GM19324 (cell line): ENCODE measurements at regions not wholly inside any gene's neighbourhood (a gene's known extent, or its start where the extent isn't known, plus 50 kb on each side); places are given as distances from the start of the nearest gene placed in this dataset.
"Not testable (repeated sequence)": the region's sequence is repeated elsewhere in the genome, so short reads cannot be mapped to it uniquely, and the experiment has no call there.

ENCODE experiments used
- ATAC-seq: cut with Tn5 transposase; IDR thresholded peaks from one replicate; pipeline ENCODE4 v1.9.1; 2021; ENCODE audit warnings: mild to moderate bottlenecking, moderate library complexity; ENCODE audit not compliant: unreplicated experiment, low FRiP score

DNA sequence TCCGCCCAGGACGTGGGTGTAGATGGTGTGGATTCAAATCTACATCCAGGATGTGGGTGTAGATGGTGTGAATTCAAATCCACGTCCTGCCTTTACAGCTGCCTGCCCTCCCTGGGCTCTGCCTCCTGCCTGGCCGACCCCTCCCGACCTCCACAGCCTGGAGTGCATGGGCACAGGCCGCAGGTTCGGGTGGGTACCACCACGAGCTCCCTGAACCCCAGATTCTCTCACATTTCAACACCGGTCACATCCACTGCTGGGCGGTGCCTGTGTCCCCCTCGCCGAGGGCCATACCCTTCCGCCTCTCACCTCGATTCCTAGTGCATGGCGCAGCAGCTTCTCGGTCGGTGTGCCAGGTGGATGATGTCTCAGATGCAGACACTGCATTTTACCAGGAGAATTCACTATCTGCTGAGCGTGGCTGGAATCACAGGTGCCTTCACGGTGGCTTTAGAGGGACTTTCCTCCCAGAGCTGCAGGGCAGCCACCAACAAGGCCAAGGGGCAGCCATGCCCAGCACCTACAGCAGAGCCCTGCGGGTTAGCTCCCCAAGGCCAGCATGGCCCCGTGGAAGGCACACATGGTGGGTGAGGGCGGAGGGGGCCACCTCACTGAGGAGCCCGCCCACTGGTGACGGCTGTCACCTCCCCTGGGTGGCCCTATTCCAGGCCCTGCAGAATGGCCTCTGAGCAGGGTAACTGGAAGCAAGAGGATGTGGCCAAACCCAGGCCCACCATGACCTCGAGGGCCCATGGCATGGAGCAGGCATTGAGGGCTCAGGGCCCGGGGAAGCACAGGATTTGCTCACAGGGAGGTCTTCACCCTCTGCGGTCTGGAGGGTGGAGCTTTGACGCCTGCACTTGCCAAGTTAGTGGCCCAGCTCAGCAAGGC lies 638.5 kb downstream of the TBC1D22A start:
- no peak for ATAC-seq

DNA sequence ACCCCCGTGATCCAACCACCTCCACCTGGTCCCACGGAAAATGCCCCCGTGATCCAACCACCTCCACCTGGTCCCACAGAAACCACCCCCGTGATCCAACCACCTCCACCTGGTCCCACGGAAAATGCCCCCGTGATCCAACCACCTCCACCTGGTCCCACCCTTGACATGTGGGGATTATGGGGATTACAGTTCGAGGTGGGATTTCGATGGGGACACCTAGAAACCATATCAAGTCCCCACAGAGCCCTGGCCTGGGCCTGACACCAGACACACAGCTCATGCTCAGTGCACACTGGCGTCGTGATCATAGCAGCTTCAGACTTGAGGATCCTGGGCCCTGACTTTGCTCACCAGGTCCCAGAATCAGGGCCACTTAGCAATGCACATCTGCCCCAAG lies 637.7 kb downstream of the TBC1D22A start:
- ATAC-seq: not testable (repeated sequence)

DNA sequence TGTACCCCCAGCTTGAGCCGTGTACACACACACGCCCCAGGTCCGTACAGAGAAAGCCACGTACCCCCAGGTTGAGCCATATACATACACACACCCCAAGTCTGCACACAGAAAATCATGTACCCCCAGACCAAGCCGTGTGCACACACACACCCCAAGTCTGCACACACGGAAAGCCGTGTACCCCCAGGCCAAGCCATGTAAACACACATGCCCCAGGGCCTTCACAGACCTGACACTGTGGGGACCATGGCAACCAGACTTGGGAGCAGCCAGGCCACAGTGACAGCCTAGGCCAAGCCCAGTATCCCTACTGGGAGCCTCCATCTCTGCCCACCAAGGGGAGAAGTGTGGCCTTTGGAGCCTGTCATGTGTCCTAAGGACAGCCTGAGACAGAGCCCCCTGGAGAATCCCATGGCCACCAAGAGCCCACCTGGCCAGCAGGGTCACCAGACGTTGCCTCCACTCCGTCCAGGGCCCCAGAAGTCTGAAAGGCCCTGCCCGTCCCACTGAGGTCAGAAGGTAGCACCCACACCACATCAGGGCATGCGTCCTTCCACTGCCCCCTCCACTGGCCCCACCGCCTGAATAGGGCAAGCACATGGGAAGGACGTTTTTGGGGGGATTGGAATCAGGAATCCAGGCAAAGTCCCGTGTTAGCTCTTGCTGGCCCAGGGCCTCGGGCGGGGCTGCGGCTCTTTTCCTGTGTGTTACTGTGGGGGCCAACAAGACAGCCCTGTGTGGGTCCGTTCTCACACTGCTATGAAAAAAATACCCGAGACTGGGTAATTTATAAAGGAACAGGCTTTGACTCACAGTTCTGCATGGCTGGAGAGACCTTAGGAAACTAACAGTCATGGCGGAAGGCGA lies 636.7 kb downstream of the TBC1D22A start:
- ATAC-seq: no peak

DNA sequence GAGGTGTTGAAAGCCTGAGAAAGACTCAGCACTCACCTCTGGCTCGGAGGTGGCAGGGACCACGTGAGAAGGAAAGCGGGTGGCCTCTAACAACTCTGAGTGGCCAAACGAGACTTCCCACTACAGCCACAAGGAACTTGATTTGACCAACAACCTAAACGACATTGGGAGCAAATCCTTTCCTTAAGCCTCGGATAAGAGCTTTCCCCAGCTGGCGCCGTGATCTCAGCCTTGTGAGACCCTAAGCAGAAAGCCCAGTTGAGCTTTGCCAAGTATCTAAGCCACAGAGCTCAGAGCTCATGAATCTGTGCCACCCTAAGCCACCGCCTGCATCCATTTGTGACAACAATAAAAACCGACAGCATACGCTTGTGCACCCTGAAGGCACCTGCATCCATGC lies 636.0 kb downstream of the TBC1D22A start:
- no peak for ATAC-seq

DNA sequence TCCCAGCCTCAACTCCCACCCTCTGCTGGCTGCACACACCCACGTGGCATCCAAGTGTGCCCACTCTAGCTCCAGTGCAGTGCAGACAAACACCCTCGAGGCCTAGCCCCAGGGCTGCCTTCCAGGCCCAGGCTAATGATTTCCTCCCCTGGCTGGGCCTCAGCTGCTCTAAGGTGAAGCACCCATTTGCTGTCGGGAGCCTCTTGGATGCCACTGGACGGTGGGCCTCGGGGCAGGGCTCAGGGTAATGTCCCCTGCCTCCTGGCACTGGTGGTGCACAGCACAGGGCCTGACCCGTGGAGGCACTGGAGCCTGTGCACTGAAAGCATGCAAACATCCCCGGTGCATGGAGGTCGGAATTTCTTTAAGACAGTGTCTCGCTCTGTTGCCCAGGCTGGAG lies 635.2 kb downstream of the TBC1D22A start:
- no peak for ATAC-seq

DNA sequence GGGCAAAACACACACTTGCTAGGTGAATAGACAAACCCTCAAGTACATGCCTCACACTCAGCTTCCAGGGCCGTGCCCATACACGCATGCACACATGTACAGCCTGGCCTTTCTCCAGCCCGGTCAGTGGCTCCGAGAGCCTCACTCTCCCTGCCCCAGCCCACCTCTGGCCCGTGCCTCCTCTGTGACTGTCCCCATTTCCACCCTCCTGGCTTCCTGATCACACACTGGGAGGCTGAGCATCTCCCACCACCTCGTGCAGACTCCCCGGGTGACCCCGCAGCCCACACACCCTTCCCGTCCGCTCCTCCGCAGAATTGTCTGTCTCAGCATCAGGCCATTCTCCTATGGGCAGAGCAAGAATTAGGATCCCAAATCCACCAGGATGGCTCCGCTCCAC lies 634.1 kb downstream of the TBC1D22A start:
- ATAC-seq: no peak

DNA sequence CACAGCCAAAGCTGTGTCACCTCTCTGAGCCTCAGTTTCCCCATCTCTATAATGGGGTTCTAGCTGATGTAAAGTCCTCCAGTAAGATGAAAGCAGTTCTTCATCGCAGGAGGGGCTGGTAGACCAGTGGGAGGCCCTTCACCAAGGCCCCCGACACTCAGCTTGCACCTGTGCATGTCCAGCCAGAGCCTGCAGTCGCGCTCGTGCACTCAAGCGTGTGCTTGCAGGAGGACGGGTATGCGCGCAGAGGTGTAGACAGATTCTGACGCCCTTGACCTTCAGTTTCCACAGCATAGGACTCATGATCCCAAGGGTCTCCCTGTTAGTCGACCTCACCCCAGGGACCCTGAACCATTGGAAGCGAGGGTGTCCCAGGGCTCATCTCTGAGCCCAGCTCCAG lies 633.7 kb downstream of the TBC1D22A start:
- ATAC-seq: no peak

DNA sequence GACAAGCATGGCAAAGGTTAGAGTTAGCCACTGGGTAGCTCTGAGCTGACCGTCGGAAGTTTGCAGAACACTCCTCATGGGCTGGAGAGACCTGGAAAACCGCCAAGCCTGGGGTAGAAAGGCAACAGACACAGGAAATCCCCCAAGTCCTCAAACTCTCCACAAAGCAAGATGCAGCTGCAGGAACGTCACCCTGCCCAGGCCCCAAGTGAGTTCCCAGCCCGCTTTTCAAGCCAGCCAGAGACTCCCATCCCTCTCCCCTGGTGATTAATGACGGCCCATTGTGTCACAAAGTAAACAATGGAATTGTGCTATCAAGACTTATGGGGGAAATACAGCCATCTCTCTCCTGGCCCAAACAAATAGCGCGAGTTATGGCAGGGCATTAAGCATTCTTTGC lies 633.0 kb downstream of the TBC1D22A start:
- ATAC-seq: no peak

DNA sequence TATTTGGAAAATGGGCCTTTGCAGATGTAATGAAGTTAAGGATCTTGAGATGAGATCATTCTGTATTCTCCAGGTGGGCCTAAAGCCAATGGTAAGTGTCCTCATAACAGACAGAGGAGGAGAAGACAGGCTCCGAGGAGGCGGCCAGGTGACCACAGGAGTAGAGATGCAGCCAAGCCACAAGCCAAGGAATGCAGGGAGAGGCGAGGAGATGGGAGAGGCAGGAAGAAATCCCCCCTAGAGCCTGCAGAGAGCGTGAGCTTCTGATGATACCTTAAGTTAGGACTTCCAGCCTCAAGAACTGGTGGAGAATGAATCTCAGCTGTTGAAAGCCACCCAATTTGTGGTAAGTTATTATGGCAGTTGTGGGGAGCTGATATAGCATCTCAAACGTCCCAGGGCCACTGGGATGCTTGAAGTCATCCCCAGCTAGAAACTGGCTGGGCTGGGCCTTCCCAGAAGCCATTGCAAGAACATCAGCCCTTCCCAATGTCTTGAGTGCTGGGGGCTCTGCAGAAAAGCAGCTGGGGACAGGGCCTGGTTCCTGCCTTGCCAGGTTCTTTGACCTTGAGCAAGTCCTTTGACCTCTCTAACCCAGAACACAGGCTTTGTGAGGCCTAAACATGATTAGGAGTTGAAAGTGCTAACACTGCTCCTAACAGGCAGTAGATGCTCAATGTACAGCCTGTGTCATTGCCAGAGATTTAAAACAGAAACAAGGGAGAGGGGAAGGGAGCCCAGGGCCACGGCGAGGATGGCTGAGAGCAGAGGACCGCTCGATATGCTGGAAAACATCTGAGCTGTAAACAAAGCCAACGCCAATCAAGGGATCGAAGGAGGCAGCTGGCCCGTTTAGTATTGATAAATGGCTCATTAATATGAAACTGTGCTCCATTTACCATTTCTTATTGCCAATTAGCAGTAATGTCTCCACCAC lies 632.3 kb downstream of the TBC1D22A start:
- no peak for ATAC-seq

DNA sequence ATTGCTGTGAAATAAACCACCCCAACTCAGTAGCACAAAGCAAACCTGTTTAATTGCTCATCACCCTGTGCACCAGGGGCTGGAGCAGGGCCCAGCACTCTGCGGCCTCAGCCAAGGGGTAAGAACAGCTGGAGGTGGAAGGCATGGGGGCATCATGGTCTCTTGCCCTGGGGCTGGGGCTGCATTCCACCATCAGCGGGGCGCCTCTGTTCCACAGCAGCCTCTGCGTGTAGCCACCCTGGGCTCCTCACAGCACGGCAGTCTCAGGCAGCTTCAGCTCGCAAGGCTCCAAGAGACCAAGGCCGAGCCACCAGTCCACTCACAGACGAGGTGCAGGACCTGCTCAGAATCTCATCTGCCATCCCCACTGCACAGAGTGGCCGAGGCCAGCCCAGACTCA lies 630.7 kb downstream of the TBC1D22A start:
- ATAC-seq: no peak

DNA sequence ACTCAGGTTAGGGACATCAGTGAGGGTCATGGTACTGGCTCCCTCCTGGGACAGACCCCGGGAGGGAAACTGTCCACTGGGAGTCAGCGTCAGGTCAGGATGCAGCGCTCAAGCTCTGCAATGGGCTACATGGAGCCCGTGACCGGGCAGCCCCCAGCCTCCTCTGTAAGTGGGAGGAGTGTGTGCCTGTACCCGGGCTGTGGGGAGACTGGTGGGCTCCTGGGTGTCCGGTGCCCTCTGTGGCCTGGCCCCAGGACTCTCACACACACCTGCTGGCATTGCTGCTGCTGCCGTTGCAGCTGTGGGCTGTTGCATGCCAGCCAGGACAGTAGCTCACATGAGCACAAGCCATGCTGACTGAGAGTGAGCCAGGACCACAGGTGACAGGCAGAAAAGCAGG lies 630.3 kb downstream of the TBC1D22A start:
- ATAC-seq: no peak

DNA sequence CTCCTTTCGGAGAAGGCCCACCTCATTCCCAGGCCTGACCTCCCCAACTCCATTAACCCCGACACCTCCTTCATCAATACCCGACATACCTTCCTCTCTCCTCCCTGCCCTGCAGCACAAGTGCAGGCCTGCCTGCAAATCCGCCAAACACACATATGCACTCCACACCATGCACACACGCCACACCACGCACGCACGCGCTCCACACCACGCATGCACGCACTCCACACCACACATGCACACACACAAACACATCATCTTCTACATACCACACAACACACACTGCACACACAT lies 629.6 kb downstream of the TBC1D22A start:
- ATAC-seq: no peak

DNA sequence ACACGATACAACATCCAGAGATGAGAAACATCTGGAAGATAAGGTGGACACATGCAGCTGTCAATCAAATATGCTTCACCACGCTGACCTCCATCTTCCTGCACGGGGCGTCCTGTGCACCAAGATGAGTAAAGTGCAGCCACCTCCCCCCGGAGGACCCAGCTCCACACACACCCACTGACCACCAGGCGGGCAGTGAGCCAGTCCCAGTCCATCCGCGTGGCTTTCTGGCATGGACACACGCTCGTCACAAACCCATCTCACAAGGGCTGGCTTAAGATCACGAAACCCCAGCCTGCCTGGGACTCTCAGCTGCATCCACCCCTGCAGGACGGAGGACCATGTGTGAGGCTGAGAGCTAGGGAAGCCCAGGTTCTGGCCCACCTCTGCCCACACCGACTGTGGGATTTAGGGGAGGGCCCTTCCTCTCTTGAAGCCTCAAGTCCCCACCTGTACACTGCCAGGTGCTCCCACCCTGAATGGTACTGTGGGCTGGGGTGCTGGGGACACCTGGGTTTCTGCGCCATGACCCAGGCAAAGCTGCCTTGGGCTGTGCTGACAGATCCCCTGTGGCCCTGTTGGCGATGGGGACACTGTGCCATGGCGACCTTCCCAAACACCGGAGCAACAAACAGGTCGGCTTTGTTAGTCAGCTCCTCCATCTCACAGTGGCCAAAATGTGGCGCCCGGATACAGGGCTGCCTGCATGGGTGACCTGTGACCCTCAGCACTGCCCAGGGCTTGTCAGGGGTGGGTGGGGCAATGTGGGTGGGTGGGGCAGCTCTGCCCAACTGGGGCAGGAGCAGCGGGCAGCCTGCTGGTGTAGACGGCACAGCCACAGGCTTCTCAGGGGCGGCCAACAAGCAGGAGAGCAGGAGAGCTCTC lies 629.0 kb downstream of the TBC1D22A start:
- no peak for ATAC-seq

DNA sequence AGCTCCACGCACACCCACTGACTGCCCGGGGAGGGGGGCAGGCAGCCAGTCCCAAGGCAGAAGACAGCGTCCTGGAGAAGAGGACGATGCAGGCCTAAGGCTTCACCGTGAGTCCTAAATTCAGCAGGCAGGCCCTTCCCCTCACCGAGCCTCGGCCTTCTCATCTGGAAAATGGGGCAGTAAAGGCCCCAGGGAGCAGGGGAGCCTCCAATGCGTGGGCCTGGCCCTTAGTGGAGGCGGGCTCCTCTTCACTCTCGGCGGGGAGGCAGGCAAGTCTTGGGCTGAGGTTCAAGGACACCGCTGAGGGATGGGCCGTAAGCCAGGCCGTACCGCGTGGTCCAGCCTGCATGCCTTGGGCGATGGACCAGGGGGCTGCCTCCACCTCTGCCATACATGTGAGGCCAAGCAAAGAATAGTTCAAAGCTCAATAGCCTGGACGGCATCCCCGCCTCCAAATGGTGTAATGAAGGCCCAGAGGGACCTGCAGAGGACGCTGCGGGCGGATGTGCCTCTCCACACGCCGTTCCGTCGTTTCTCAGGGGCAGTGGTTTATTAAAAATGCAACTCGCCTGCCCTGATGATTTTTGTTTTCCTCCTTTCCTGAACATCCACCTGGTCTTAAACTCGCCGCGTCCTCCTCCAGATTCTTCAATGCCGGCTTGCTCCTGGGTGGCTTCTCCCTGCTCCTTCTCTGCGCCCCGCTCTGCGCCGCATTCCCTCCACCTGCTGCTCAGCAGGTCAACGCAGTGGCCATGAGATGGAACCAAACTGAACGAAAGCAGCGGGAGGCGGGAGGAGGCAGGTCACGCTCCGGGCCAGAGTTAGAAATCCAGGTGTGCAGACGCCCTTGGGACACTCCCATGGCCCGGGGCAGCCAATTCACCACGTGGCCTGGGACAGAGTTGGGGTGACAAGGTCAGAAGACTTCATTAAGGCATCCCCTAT lies 627.8 kb downstream of the TBC1D22A start:
- ATAC-seq: no peak

DNA sequence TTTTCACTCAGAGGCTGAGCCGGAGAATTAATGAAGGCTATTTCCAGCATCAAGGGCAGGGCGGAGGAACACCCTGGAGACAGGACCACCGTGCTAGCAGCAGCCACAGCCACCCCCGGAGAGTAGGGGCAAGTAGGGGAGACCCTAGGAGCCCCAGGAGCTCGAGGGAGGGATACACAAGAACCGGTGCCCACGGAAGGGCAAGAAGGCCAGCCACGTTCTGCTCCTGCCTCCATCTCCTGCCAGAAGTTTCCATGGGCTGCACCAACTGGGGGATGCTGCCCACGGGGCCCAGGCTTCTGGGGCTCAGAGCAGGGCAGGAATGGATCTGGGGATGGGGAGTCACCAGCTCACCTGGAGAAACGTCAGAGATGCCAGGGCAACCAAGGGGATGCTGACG lies 626.8 kb downstream of the TBC1D22A start:
- no peak for ATAC-seq

DNA sequence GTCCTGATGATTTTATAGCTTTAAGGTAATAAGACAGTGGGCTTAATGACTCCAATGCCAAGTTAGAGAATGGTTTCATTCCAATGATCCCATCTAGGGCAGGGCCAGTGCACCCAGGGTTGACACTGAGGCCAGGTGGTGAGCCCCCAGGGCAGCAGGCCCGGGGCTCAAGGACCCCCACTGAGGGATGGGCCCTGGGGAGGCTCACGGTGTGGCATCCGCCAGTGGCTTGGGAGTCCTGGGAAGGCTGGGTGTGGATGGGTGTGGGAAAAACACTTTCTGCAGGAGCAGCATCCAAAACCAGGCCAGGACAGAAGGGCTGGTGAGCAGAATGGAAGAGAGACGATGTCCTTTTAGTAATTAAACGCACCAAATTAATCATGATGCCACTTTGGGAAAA lies 626.3 kb downstream of the TBC1D22A start:
- no peak for ATAC-seq

DNA sequence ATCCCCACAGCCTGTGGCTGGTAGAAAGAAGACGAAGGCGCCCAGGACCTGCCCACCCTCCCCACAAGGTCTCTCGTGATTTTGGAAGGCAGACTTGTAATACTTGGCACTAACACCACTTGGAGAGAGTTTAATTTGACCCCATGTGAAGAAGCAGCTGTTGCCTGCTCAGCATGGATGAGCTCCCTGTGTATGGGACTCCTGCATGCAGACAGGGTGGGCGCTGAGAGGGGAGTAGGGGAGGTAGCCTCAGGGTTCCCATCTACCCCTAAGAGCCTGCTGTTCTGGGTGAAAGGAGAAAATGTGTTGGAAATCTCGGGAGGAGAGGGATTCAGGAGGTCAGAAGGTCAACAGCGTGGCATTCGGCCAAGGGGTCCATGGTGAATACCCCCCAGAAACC lies 625.9 kb downstream of the TBC1D22A start:
- no peak for ATAC-seq

DNA sequence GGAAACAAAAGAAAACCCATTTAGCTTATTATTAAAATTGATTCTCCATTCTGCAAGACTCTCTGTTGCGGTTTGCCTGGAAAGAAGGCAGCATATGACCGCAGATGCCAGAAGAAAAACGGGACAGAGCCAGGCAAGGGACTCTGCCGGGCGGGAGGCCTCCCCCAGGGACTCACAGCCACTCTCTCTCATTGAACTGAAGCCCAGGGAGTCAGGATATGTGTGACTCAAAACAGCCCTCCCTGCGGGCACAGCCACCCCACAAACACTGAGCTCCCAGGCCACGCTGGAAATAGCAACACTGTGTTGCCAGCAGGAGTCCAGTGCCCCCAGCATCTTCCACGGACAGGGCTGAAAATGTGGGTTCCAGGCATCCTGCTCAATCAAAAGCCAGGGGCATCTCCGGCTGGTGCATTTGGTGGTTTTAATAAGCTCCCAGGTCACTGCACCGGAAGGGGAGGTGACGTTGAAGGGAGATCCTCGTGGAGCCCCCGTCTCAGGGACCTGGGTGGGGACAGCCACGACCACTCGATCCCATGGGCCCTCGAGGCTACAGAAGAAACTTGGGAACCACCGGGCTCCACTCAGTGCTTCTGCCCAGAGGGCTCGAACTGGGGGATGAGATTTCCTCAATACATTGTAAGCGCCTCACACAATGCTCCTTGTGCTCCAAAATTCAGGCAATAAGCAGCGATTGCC lies 624.5 kb downstream of the TBC1D22A start:
- no peak for ATAC-seq
